Urinary bladder (tissue), 3 donors: ENCODE measurements at regions not wholly inside any gene's neighbourhood (a gene's known extent, or its start where the extent isn't known, plus 50 kb on each side); places are given as distances from the start of the nearest gene placed in this dataset.

ENCODE experiments used
- DNase-seq: peaks from one replicate; pipeline ENCODE4 v3.0.0-alpha.2; 2015; ENCODE audit errors: extremely low spot score
- H3K27ac ChIP-seq: one replicate; pipeline ENCODE4 v1.5.1; 2013; ENCODE audit warnings: low read depth, mild to moderate bottlenecking, moderate library complexity
- H3K36me3 ChIP-seq: one replicate; pipeline ENCODE4 v1.6.1; 2013; ENCODE audit warnings: mild to moderate bottlenecking, moderate library complexity; ENCODE audit not compliant: insufficient read depth
- H3K4me1 ChIP-seq: one replicate; pipeline ENCODE4 v1.6.1; 2013; ENCODE audit warnings: mild to moderate bottlenecking, moderate library complexity; ENCODE audit not compliant: insufficient read depth
- H3K4me3 ChIP-seq: one replicate; pipeline ENCODE4 v1.5.1; 2013; ENCODE audit warnings: low read depth, low read length
- WGBS: extraction: QIAGEN DNeasy Blood & Tissue Kit; methylation state at CpG from one replicate; pipeline ENCODE4 v1.1.7; 2013; 5-methylcytosine and 5-hydroxymethylcytosine counted together
- donor health status: healthy with polysubstance abuse.
- donor health status: healthy.

DNA sequence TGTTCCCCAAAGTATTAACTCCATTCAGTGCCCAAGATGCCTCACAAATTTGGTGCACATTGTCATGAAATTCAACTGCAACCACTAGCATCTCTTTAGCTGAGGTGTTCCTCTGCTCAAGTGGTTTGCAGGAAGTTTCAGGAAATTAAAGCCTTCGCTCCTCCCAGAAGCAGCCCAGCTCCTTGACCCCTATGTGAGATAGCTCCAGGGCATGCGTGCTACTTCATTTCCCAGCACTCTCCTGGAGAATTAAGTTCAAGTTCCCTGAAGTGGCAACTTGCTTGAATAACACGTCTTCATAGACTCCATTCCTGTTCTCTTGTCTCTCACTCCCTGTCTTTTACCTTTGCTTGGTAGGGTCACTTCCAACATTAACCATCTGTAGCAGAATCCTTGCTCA is 750.3 kb downstream of the REEP3 start:
- H3K4me3 ChIP-seq: no peak overlapping the region
- DNase-seq: no peak
- no peaks in the 10 kb centered on the region for H3K36me3 ChIP-seq
- WGBS: 68% methylated on average over 3 of the region's 3 CpGs
- H3K27ac ChIP-seq: no peak overlapping the region
- no peaks in the 10 kb centered on the region for H3K4me1 ChIP-seq

DNA sequence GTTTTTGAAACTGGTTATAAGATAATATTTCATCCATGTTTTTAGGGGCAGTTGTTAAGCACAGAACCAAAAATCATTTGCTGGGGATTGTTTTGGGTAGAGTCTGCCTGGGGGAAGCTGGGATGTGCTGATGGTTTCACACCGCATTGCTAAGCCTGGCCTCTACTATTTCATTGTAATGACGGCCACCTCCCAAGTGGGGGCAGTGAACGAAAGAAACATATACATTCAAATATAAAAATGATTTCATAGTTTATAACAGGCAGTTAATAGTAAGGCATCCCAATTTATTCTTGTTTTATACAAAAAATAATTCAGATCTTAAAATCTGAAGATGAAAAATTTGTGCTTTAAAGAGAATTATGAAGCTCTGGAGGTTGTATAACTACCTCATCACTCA is 750.8 kb downstream of the REEP3 start:
- DNase-seq: no peak
- WGBS: 38% methylated on average over 3 of the region's 3 CpGs
- H3K36me3 ChIP-seq: no peaks in the 10 kb centered on the region
- H3K27ac ChIP-seq: no peak overlapping the region
- no peaks in the 10 kb centered on the region for H3K4me1 ChIP-seq
- no peak overlapping the region for H3K4me3 ChIP-seq

DNA sequence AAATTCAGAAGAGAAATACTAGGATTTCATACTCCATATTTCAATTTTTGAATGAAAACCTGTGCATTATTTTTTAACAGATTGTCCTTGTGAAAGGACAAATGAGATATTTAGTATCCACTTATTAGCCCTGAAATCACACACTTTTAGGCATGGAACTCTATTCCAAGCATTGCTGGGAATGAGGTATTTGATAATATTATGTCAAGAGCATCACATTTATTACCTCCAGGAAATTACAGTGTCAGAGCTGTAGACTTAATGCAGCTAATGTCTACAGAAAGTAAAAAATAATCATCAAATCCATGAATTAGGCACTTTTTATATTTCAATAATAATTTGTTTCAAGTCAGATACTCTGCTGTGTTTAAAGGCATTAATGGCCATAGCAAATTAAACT is 753.8 kb downstream of the REEP3 start:
- H3K36me3 ChIP-seq: no peaks in the 10 kb centered on the region
- no peaks in the 10 kb centered on the region for H3K4me1 ChIP-seq
- no peak overlapping the region for H3K4me3 ChIP-seq
- no peak for DNase-seq
- H3K27ac ChIP-seq: no peak overlapping the region

DNA sequence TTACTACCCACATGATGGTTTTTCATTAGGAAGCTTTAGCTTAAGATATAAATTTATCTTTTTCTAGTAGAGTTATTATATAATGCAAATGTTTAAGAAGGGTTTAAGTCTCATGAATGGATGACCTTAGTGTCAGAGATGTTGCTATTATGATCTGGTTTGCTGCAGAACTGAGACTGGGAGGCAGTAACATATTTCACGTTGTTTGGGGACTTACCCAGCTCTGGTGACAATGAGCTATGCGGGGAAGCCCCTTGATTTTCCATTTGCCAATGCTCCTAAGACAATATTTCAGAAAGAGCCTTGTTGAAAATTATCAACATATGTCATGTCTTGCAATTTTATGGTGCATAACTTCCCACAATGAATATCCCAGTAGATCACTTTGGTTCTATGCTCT is 754.6 kb downstream of the REEP3 start:
- H3K4me3 ChIP-seq: no peak overlapping the region
- no peaks in the 10 kb centered on the region for H3K36me3 ChIP-seq
- H3K27ac ChIP-seq: no peak overlapping the region
- no peaks in the 10 kb centered on the region for H3K4me1 ChIP-seq
- no peak for DNase-seq
- WGBS: 82% methylated on average over 2 of the region's 2 CpGs

DNA sequence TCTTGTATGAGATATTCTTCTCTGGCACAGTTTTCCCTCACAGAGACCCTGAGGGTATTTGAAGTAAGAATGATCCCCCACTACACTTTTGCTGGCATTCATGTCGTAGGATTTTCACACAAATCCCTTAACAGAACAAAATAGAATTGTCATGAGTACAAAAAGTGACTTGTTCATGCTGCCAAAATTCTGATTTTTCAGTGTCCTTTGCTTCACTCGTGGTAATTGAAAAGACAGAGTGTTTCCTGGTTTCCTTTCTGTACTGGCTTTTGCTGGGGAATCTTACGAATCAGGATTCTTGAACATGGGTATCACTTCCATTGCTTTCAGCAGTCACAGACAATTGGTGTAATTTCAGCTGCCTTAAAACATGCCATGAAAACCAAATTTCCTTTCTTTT is 756.3 kb downstream of the REEP3 start:
- WGBS: 78% methylated on average over 3 of the region's 3 CpGs
- DNase-seq: no peak
- no peaks in the 10 kb centered on the region for H3K4me1 ChIP-seq
- no peak overlapping the region for H3K27ac ChIP-seq
- H3K36me3 ChIP-seq: no peaks in the 10 kb centered on the region
- H3K4me3 ChIP-seq: no peak overlapping the region

DNA sequence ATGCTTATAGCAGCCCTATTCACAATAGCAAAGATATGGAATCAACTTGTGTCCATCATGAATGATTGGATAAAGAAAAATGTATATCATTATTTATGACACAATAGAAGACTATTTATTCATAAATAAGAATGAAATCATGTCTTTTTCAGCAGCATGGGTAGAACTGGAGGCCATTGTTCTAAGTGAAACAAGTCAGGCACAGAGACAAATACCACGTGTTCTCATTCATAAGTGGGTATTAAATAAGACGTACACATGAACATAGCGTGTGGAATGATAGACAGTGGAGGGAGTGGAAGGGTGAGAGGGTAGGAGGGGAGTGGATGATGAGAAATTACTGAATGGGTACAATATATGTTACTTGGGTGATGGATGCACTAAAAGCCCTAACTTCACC is 762.4 kb downstream of the REEP3 start:
- WGBS: 84% methylated on average over 3 of the region's 3 CpGs
- no peaks in the 10 kb centered on the region for H3K4me1 ChIP-seq

DNA sequence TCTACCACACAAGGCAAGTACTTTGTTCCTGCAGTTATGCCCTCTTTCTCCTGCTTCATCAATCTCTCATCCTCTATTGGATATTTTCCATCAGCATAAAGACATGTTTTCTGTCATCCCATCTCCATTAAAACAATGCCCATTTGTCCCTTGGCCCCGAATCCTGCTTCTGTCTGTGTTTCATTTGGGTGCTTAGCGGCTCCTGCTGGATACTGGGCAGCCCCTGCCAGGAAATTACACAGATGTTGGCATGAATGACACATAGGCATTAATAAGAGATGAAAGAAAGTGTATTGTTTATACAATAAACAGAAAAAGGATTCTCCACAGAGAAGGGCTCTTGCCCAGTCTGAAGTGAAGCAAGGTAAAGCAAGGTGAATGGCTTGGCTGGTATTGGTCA is 765.3 kb downstream of the REEP3 start:
- H3K27ac ChIP-seq: no peak overlapping the region
- H3K36me3 ChIP-seq: no peaks in the 10 kb centered on the region
- DNase-seq: no peak
- no peaks in the 10 kb centered on the region for H3K4me1 ChIP-seq
- no peak overlapping the region for H3K4me3 ChIP-seq
- 79% methylated on average over 2 of the region's 2 CpGs for WGBS

More for the DNA sequence above, 762.4 kb downstream of the REEP3 start:
- Histone ChIP-seq H3K36me3 (no peaks in the 10 kb centered on the region), H3K27ac (no peak overlapping the region), H3K4me3 (no peak overlapping the region)
- DNase-seq: no peak

DNA sequence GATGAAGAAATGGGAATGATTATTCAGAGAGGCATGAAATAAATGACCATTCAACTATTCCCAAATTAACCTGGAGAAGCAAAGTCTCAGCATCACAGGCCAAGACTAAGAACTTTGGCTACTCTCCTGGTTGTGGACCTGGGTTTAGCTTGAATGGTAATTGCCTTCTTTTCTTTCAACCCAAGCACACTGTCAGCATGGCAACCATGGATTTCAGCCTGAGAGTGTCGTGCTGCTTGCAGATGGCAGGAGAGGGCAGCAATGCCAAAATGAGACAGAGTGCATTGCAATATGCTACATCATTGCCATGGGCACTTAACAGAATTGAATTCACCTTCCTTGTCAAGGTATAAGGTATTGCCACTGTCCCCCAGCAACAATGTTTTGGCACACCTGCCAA is 767.2 kb downstream of the REEP3 start:
- Histone ChIP-seq H3K36me3 (no peaks in the 10 kb centered on the region), H3K4me3 (no peak overlapping the region), H3K4me1 (no peaks in the 10 kb centered on the region), H3K27ac (no peak overlapping the region)
- WGBS: 86% methylated on average over 1 of the region's 1 CpG
- DNase-seq: no peak

DNA sequence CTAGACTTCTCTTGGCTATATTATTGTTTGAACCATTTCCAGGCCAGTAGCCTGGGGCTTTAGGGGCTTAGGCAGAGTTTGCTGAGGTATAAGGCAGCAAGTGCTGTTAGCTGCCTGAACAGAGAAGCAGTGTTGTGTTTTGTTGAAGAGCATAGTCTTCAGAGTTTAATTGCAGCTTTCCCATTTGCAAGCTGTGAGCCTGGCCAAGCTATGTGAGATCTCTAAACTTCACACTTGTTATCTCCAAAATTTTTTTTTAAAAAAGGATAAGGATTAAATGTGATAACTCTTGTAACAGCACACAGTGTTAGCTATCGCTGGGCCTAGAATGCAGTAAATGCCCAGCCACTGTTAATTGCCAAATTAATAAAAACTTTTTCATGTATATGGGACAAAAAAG is 782.4 kb downstream of the REEP3 start:
- H3K4me1 ChIP-seq: no peaks in the 10 kb centered on the region
- 87% methylated on average over 1 of the region's 1 CpG for WGBS
- no peak for DNase-seq
- H3K27ac ChIP-seq: no peak overlapping the region
- H3K36me3 ChIP-seq: no peaks in the 10 kb centered on the region
- H3K4me3 ChIP-seq: no peak overlapping the region

DNA sequence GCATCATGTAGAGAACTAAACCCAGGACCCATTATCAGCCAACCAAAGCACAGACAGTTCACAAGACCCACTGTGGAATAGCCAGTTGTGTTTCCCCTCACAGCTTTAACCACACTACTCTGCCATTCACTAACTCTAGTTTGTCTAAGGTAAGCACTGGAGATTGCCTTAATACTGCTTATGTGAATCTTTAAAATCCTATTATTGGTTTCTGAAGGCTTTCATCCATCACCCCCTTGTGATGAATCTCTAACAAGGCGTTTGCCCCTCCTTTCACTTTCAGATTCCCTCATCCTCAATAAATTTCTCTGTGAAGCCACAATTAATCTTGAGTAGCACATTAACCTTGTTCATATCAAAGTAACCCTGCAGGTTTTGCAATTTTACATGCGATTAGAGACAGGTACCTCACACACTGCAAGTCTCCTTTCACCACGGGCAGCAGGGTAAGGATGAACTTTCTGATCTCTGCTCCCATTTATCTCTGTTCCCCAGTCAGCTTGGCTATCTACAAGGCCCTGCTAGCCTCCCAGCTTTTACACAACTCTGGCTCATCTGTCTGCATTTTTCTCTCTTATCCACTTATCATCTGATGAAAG is 785.6 kb downstream of the REEP3 start:
- H3K27ac ChIP-seq: no peak overlapping the region
- no peak for DNase-seq
- 29% methylated on average over 3 of the region's 3 CpGs for WGBS

DNA sequence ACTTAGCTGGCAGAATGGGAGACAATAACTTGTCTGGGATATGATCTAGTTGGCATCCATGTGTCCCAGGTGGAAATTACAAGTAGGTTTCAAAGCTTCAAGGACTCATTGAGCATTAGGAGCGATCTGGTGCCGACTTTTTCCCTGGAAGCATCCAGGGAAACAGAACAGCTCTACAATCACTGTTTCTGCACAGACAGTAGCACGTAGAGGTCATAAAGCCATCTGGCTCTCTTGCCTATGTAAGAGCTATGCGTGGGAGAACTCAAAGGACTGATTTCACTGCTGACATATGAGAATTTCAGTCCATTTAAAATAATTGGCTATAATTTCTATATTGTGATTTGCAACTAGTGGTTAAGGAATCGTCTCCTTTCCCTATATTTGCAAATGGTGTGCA is 791.7 kb downstream of the REEP3 start:
- H3K4me3 ChIP-seq: no peak overlapping the region
- H3K36me3 ChIP-seq: no peaks in the 10 kb centered on the region
- no peak overlapping the region for H3K27ac ChIP-seq
- 43% methylated on average over 5 of the region's 5 CpGs for WGBS
- no peak for DNase-seq
- no peaks in the 10 kb centered on the region for H3K4me1 ChIP-seq

More for the DNA sequence above, 785.6 kb downstream of the REEP3 start:
- no peak overlapping the region for H3K4me3 ChIP-seq
- H3K4me1 ChIP-seq: no peaks in the 10 kb centered on the region
- H3K36me3 ChIP-seq: no peaks in the 10 kb centered on the region

DNA sequence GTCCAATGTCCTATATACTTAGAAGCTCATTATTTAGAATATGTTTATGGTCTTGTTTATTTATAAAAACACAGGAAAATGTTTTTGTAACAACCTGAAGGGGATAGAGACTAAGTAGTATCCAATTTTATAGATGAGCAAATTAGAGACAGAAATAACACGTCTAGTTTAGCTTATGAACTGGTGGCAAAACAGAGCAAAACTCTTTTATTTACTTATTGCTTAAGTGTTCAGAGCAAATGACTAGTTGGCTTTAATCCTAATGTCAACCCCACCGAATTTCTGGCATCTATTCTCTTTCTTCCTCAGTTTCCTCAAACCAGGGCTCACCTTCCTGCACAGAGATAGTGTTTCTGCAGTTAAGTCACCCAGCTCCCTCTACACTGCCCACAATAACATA is 792.8 kb downstream of the REEP3 start:
- DNase-seq: no peak
- no peaks in the 10 kb centered on the region for H3K4me1 ChIP-seq
- H3K27ac ChIP-seq: no peak overlapping the region
- H3K36me3 ChIP-seq: no peaks in the 10 kb centered on the region
- H3K4me3 ChIP-seq: no peak overlapping the region
- 69% methylated on average over 2 of the region's 2 CpGs for WGBS

DNA sequence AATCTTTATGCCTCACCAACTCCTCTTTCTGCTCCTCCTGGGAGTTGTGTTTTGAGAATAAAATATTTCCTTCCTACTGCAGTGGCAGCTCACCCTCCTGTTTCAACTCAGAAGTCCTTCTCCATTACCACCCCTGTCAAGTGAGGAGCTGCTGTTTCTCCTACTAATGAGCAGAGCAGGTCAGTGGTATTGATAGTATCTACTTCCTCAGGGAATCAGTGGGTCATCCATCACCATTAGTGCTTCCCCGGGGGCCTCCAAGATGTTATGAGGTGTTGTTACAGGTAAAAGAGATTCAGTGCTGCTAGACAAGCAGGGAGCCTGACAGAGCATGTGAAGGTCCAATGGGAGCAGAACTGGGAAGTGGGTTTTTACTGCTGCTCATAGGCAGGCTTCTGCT is 795.2 kb downstream of the REEP3 start:
- no peaks in the 10 kb centered on the region for H3K4me1 ChIP-seq
- DNase-seq: no peak
- H3K36me3 ChIP-seq: no peaks in the 10 kb centered on the region
- H3K4me3 ChIP-seq: no peak overlapping the region
- no peak overlapping the region for H3K27ac ChIP-seq
- WGBS: 14% methylated on average over 1 of the region's 1 CpG

DNA sequence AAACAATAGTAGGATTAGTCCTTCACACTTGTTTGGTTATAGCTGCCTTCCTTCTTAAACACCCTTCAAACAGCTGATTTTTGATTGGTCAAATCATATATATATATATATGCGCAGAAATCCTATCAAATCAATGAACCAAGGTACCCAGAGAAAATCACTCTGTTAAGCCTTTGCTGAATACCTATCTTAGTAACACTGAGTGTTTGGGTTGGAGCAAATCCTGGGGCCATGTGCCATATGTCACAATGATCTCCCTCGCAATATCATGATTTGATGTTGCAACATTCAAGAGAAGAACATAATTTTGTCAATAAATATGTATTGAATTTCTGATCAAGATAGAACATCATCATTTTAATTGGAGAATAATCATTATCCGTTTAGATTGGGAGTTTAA is 795.6 kb downstream of the REEP3 start:
- Histone ChIP-seq H3K27ac (no peak overlapping the region), H3K36me3 (no peaks in the 10 kb centered on the region), H3K4me1 (no peaks in the 10 kb centered on the region), H3K4me3 (no peak overlapping the region)
- no peak for DNase-seq
- 90% methylated on average over 3 of the region's 3 CpGs for WGBS

DNA sequence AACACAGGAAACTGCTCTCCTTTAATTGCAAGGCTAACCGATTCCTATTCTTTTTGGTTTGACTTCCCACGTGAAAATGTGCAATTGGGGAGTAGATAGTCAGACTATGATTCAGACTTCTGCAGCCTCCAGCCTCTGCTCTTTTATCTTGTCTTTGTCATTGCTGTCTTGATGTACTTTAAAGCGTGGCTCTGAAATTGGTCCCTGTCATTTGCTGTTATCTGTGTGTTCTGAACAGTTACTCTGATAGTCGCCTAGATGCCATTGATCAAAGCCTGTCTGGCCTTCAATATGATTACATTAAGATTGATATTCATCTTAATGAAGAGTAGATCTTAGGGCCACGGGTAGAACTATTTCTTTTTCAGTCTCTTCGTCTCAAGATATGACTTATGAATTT is 799.2 kb downstream of the REEP3 start:
- H3K27ac ChIP-seq: no peak overlapping the region
- 69% methylated on average over 6 of the region's 6 CpGs for WGBS
- no peak overlapping the region for H3K4me3 ChIP-seq
- DNase-seq: no peak
- no peaks in the 10 kb centered on the region for H3K4me1 ChIP-seq
- H3K36me3 ChIP-seq: no peaks in the 10 kb centered on the region
